ENCODE measurements at regions not wholly inside any gene's neighbourhood (a gene's known extent, or its start where the extent isn't known, plus 50 kb on each side); places are given as distances from the start of the nearest gene placed in this dataset.

DNA sequence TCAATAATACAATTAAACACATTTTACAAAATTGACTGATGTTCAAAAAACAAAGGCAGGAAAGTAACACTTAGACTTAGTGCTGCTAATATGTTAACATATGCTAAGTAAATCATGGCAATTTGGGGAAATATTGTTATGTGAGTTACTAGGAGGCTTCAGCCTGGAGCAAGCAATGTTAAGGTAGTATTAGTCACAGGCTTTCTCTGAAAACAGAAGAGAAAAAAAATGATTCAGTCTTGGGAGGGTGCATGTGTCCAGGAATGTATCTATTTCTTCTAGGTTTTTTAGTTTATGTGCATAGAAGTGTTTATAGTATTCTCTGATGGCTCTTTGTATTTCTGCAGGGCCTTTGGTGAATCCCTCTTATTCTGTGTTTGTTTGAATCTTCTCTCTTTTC is 345.8 kb upstream of the TFPI start:
- TF ChIP-seq POLR2A (IDR thresholded peaks at IDR 0.05): no peak
- TF ChIP-seq, protein P1, sequence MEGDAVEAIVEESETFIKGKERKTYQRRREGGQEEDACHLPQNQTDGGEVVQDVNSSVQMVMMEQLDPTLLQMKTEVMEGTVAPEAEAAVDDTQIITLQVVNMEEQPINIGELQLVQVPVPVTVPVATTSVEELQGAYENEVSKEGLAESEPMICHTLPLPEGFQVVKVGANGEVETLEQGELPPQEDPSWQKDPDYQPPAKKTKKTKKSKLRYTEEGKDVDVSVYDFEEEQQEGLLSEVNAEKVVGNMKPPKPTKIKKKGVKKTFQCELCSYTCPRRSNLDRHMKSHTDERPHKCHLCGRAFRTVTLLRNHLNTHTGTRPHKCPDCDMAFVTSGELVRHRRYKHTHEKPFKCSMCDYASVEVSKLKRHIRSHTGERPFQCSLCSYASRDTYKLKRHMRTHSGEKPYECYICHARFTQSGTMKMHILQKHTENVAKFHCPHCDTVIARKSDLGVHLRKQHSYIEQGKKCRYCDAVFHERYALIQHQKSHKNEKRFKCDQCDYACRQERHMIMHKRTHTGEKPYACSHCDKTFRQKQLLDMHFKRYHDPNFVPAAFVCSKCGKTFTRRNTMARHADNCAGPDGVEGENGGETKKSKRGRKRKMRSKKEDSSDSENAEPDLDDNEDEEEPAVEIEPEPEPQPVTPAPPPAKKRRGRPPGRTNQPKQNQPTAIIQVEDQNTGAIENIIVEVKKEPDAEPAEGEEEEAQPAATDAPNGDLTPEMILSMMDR (IDR thresholded peaks at IDR 0.05 in 4 of 5, conservative IDR thresholded peaks at IDR 0.05 in 1 of 5): no peak

Data from gastrocnemius medialis (tissue), 4 donors.